Mesendoderm (in vitro differentiated cells): ENCODE measurements at regions not wholly inside any gene's neighbourhood (a gene's known extent, or its start where the extent isn't known, plus 50 kb on each side); places are given as distances from the start of the nearest gene placed in this dataset.

Experiments used
- DNase-seq: peaks from one replicate; pipeline ENCODE4 v3.0.0; 2013
- H2AK5ac ChIP-seq: 2 replicates; pipeline ENCODE4 v1.6.1; 2013; ENCODE audit warnings: low read length, inconsistent platforms
- H2BK120ac ChIP-seq: 2 replicates; pipeline ENCODE4 v1.6.1; 2013; ENCODE audit warnings: low read depth, mild to moderate bottlenecking, low read length, moderate library complexity, mixed read lengths
- H2BK15ac ChIP-seq: replicated peaks from 2 replicates; pipeline ENCODE4 v1.6.1; 2013; ENCODE audit warnings: low read depth, mild to moderate bottlenecking, moderate library complexity
- H2BK5ac ChIP-seq: 2 replicates; pipeline ENCODE4 v1.6.1; 2013; ENCODE audit warnings: low read length, inconsistent platforms
- H3K18ac ChIP-seq: 2 replicates; pipeline ENCODE4 v1.6.1; 2013; ENCODE audit warnings: mild to moderate bottlenecking, low read length, mixed read lengths
- H3K23ac ChIP-seq: one replicate; pipeline ENCODE4 v1.6.1; 2013; ENCODE audit warnings: low read length
- H3K27ac ChIP-seq: 2 replicates; pipeline ENCODE4 v1.5.1; 2013; ENCODE audit warnings: low read depth, mild to moderate bottlenecking, inconsistent platforms, low read length, moderate library complexity
- H3K27me3 ChIP-seq: 2 replicates; pipeline ENCODE4 v1.6.1; 2013; ENCODE audit warnings: low read length, control low read depth, mild to moderate bottlenecking, inconsistent platforms; ENCODE audit not compliant: insufficient read depth, poor library complexity
- H3K36me3 ChIP-seq: 2 replicates; pipeline ENCODE4 v1.6.1; 2013; ENCODE audit warnings: low read length, inconsistent platforms; ENCODE audit not compliant: control insufficient read depth, insufficient read depth
- H3K4ac ChIP-seq: one replicate; pipeline ENCODE4 v1.6.1; 2013; ENCODE audit warnings: low read depth, mild to moderate bottlenecking, low read length, moderate library complexity
- H3K4me1 ChIP-seq: 2 replicates; pipeline ENCODE4 v1.6.1; 2013; ENCODE audit warnings: low read depth, low read length, inconsistent platforms; ENCODE audit not compliant: control insufficient read depth
- H3K4me2 ChIP-seq: 2 replicates; pipeline ENCODE4 v1.6.1; 2013; ENCODE audit warnings: low read length
- H3K4me3 ChIP-seq: 2 replicates; pipeline ENCODE4 v1.5.1; 2013; ENCODE audit warnings: mild to moderate bottlenecking, low read length
- H3K56ac ChIP-seq: one replicate; pipeline ENCODE4 v1.6.1; 2013; ENCODE audit warnings: low read length
- H3K79me1 ChIP-seq: 2 replicates; pipeline ENCODE4 v1.6.1; 2013; ENCODE audit warnings: low read length, inconsistent platforms
- H3K79me2 ChIP-seq: 2 replicates; pipeline ENCODE4 v1.6.1; 2013; ENCODE audit warnings: mild to moderate bottlenecking, low read length; ENCODE audit not compliant: control insufficient read depth, insufficient read depth
- H3K9ac ChIP-seq: 2 replicates; pipeline ENCODE4 v1.6.1; 2013; ENCODE audit warnings: low read length, inconsistent platforms
- H4K5ac ChIP-seq: one replicate; pipeline ENCODE4 v1.6.1; 2013; ENCODE audit warnings: low read length
- H4K8ac ChIP-seq: one replicate; pipeline ENCODE4 v1.6.1; 2013; ENCODE audit warnings: low read depth, mild to moderate bottlenecking, control low read depth, low read length, moderate library complexity
- WGBS: extraction: QIAGEN DNeasy Blood & Tissue Kit; methylation state at CpG from one replicate; pipeline ENCODE4 v1.1.7; 2013; ENCODE audit warnings: low lambda C conversion rate, missing lambda C conversion rate; ENCODE audit not compliant: insufficient coverage; ENCODE audit errors: extremely low coverage; 5-methylcytosine and 5-hydroxymethylcytosine counted together

DNA sequence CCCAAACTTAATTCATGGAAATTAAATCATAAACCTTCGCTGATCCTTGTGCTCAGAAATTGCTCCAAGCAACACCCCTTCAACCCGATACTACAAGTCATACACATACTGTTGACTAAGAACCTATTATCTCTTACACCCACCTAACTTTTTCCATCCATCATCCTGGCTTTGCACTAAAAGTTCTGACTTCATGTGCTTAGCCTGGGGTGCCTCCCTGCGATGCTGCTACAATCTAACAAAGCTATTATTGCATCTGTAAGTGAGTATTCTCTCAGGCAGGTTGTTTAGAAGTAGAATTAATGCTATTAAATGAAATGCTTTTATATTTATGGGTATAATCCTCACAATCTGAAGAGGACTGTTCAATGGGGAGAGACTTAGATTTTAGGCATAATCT lies 619.8 kb downstream of the CCDC85A start:
- H2AK5ac ChIP-seq = no peak overlapping the region
- H2BK15ac ChIP-seq = no peak overlapping the region
- no peaks in the 10 kb centered on the region for H3K36me3 ChIP-seq
- H4K8ac ChIP-seq = no peak overlapping the region
- H3K27me3 ChIP-seq = no peaks in the 10 kb centered on the region
- H3K23ac ChIP-seq = no peak overlapping the region
- no peak overlapping the region for H3K56ac ChIP-seq
- H3K79me1 ChIP-seq = no peaks in the 10 kb centered on the region
- H3K4ac ChIP-seq = no peak overlapping the region
- H3K79me2 ChIP-seq = no peaks in the 10 kb centered on the region
- no peak overlapping the region for H2BK120ac ChIP-seq
- no peak overlapping the region for H3K18ac ChIP-seq
- H3K9ac ChIP-seq = no peak overlapping the region
- DNase-seq = no peak
- H3K27ac ChIP-seq = no peak overlapping the region
- no peaks in the 10 kb centered on the region for H3K4me1 ChIP-seq
- H4K5ac ChIP-seq = no peak overlapping the region
- 100% methylated on average over 1 of the region's 3 CpGs for WGBS
- no peak overlapping the region for H2BK5ac ChIP-seq
- H3K4me3 ChIP-seq = no peak overlapping the region
- H3K4me2 ChIP-seq = no peak overlapping the region

GRCh38 chr2:56806924-56807323 lies 623.1 kb downstream of the CCDC85A start:
- no peaks in the 10 kb centered on the region for H3K79me1 ChIP-seq
- no peaks in the 10 kb centered on the region for H3K79me2 ChIP-seq
- H2BK5ac ChIP-seq = no peak overlapping the region
- DNase-seq = no peak
- H3K4me3 ChIP-seq = no peak overlapping the region
- H3K4ac ChIP-seq = no peak overlapping the region
- H2BK120ac ChIP-seq = no peak overlapping the region
- H3K9ac ChIP-seq = no peak overlapping the region
- H3K27ac ChIP-seq = no peak overlapping the region
- no CpG with 5 or more reads among the region's 1 CpG for WGBS
- H3K27me3 ChIP-seq = no peaks in the 10 kb centered on the region
- H3K56ac ChIP-seq = no peak overlapping the region
- no peak overlapping the region for H3K23ac ChIP-seq
- H3K18ac ChIP-seq = no peak overlapping the region
- H2BK15ac ChIP-seq = no peak overlapping the region
- H4K8ac ChIP-seq = no peak overlapping the region
- H3K4me2 ChIP-seq = no peak overlapping the region
- H4K5ac ChIP-seq = no peak overlapping the region
- H3K4me1 ChIP-seq = no peaks in the 10 kb centered on the region
- no peak overlapping the region for H2AK5ac ChIP-seq
- H3K36me3 ChIP-seq = no peaks in the 10 kb centered on the region

DNA sequence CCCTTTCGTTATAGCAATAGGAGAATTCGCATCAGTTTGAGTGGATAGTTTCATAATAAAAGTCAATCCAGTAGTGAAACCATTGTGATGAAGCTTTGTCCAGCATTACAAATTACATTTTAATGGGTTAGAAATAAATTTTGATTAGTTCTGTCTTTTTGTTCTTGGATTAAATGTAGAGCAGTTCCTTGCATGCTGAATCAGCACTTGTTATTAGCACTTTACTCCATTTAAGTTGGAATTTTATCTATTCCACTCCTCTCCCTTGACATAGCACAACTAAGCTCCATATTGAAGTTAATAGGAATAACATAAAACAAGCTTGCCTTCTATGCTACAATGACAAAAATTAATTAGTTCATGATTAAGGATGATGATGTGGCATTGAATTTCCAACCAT lies 624.1 kb downstream of the CCDC85A start:
- Histone ChIP-seq H3K36me3 (no peaks in the 10 kb centered on the region), H4K5ac (no peak overlapping the region), H4K8ac (no peak overlapping the region), H3K4me2 (no peak overlapping the region), H3K18ac (no peak overlapping the region), H2BK120ac (no peak overlapping the region), H3K9ac (no peak overlapping the region), H3K27me3 (no peaks in the 10 kb centered on the region), H2BK5ac (no peak overlapping the region), H2BK15ac (no peak overlapping the region), H3K56ac (no peak overlapping the region), H3K79me1 (no peaks in the 10 kb centered on the region), H3K23ac (no peak overlapping the region), H3K79me2 (no peaks in the 10 kb centered on the region), H3K4me3 (no peak overlapping the region), H3K4me1 (no peaks in the 10 kb centered on the region), H3K27ac (no peak overlapping the region), H2AK5ac (no peak overlapping the region), H3K4ac (no peak overlapping the region)
- DNase-seq = no peak
- WGBS = no CpG with 5 or more reads among the region's 2 CpGs

GRCh38 chr2:56811401-56811800 lies 627.6 kb downstream of the CCDC85A start:
- H4K5ac ChIP-seq = no peak overlapping the region
- no peak overlapping the region for H3K18ac ChIP-seq
- no peak overlapping the region for H3K9ac ChIP-seq
- no peak overlapping the region for H2BK5ac ChIP-seq
- H3K27me3 ChIP-seq = no peaks in the 10 kb centered on the region
- no peak overlapping the region for H4K8ac ChIP-seq
- no peaks in the 10 kb centered on the region for H3K36me3 ChIP-seq
- H3K27ac ChIP-seq = no peak overlapping the region
- no peaks in the 10 kb centered on the region for H3K4me1 ChIP-seq
- H3K79me1 ChIP-seq = no peaks in the 10 kb centered on the region
- DNase-seq = no peak
- no peak overlapping the region for H2BK15ac ChIP-seq
- H2BK120ac ChIP-seq = no peak overlapping the region
- H3K23ac ChIP-seq = no peak overlapping the region
- WGBS = no CpG with 5 or more reads among the region's 2 CpGs
- no peaks in the 10 kb centered on the region for H3K79me2 ChIP-seq
- no peak overlapping the region for H2AK5ac ChIP-seq
- no peak overlapping the region for H3K4me2 ChIP-seq
- no peak overlapping the region for H3K4ac ChIP-seq
- no peak overlapping the region for H3K56ac ChIP-seq
- no peak overlapping the region for H3K4me3 ChIP-seq

DNA sequence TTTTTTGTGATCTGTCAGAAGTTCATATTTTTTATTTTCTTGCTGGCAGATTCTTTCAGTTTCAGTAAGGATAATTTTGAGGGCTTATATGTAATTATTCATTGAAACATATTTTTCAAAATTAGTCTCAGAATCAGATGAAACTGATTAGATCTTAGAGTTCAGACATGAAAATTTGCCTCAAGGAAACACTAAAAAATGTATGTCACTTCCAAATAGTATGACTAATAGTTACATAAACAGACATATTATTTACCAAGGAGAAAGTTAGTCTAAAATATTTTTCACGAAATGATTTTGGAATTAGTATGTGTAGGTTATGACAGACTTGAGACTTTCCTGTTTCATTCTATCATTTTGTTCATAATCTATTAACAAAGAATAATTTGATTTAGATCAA lies 628.6 kb downstream of the CCDC85A start:
- H3K4me1 ChIP-seq = no peaks in the 10 kb centered on the region
- H3K79me1 ChIP-seq = no peaks in the 10 kb centered on the region
- H2BK5ac ChIP-seq = no peak overlapping the region
- H4K5ac ChIP-seq = no peak overlapping the region
- H3K4ac ChIP-seq = no peak overlapping the region
- H4K8ac ChIP-seq = no peak overlapping the region
- H3K4me3 ChIP-seq = no peak overlapping the region
- H3K27ac ChIP-seq = no peak overlapping the region
- H3K79me2 ChIP-seq = no peaks in the 10 kb centered on the region
- no peaks in the 10 kb centered on the region for H3K27me3 ChIP-seq
- DNase-seq = no peak
- H3K23ac ChIP-seq = no peak overlapping the region
- H2BK15ac ChIP-seq = no peak overlapping the region
- WGBS = no CpG with 5 or more reads among the region's 1 CpG
- H3K4me2 ChIP-seq = no peak overlapping the region
- H3K56ac ChIP-seq = no peak overlapping the region
- no peak overlapping the region for H3K9ac ChIP-seq
- H2BK120ac ChIP-seq = no peak overlapping the region
- no peak overlapping the region for H3K18ac ChIP-seq
- H3K36me3 ChIP-seq = no peaks in the 10 kb centered on the region
- no peak overlapping the region for H2AK5ac ChIP-seq

DNA sequence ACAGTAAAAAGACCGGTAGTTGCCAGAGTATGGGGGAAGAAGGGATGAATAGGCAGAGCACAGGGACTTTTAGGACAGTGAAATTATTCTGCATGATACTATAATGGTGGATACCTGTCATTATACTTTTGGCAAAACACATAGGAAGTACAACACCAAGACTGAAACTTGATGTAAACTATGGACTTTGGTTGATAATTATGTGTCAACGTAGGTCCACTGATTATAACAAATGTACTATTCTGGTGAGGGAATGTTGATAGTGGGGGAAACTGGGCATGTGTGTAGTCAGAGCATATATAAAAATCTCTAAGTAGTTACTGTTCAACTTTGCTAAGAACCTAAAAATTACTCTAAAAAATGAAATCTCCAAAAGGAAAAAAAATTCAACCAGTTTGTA lies 629.7 kb downstream of the CCDC85A start:
- H3K18ac ChIP-seq = no peak overlapping the region
- no peak overlapping the region for H3K4ac ChIP-seq
- H3K4me1 ChIP-seq = no peaks in the 10 kb centered on the region
- no peak overlapping the region for H2BK15ac ChIP-seq
- H3K27me3 ChIP-seq = no peaks in the 10 kb centered on the region
- H2BK120ac ChIP-seq = no peak overlapping the region
- no CpG with 5 or more reads among the region's 2 CpGs for WGBS
- no peak overlapping the region for H3K56ac ChIP-seq
- no peak overlapping the region for H3K4me2 ChIP-seq
- H3K4me3 ChIP-seq = no peak overlapping the region
- H3K23ac ChIP-seq = no peak overlapping the region
- no peaks in the 10 kb centered on the region for H3K36me3 ChIP-seq
- H2AK5ac ChIP-seq = no peak overlapping the region
- DNase-seq = no peak
- no peaks in the 10 kb centered on the region for H3K79me1 ChIP-seq
- H4K5ac ChIP-seq = no peak overlapping the region
- H3K9ac ChIP-seq = no peak overlapping the region
- H2BK5ac ChIP-seq = no peak overlapping the region
- H3K79me2 ChIP-seq = no peaks in the 10 kb centered on the region
- no peak overlapping the region for H4K8ac ChIP-seq
- H3K27ac ChIP-seq = no peak overlapping the region
